RWPE1 (cell line): ENCODE measurements at regions not wholly inside any gene's neighbourhood (a gene's known extent, or its start where the extent isn't known, plus 50 kb on each side); places are given as distances from the start of the nearest gene placed in this dataset.
"Not testable (repeated sequence)": the region's sequence is repeated elsewhere in the genome, so short reads cannot be mapped to it uniquely, and the experiment has no call there.

Source experiments
- CTCF ChIA-PET: fragments of 350-600 bp; sonication (Branson Sonifier 250); formaldehyde crosslinking; extraction: SDS; loops from one replicate; lab custom pipeline; 2021; lab: Yijun Ruan, JAX
- POLR2A ChIA-PET: fragments of 400-600 bp; formaldehyde crosslinking; extraction: SDS; loops from one replicate; lab custom pipeline; 2020; ENCODE audit warnings: antibody characterized with exemption; ENCODE audit not compliant: low non-redundant PET; lab: Yijun Ruan, JAX
- DNase-seq: peaks from one replicate; pipeline ENCODE4 v3.0.0; 2012; ENCODE audit warnings: low spot score
- H3K27ac ChIP-seq: fragments of 450-650 bp; 2 replicates; pipeline ENCODE4 v1.5.1; 2017
- CTCF ChIP-seq: fragments of 450-650 bp; conservative IDR thresholded peaks from 2 replicates; pipeline ENCODE4 v1.5.1; 2017; ENCODE audit warnings: low read depth, mild to moderate bottlenecking

- no peak for TF ChIP-seq CTCF
- ChIA-PET CTCF (interaction anchor here (1.0 to 1.3 kb wide), 2 partner anchors 17 to 63 kb away, joined by 3 to 4 read pairs; no protein-coding TSS in a partner anchor), POLR2A (interaction anchor here (0.6 kb wide), 1 partner anchor 22 kb away, joined by 4 read pairs; no protein-coding TSS in a partner anchor)
- no peak overlapping the region; the same call in 1 of the 2 replicates for H3K27ac ChIP-seq
- DNase-seq: peak; percentile 90
These were observed 605.3 kb downstream of the KCNT2 start for GRCh38 chr1:196002906-196003305.

- CTCF ChIA-PET: interaction anchor here (1.0 to 1.3 kb wide), 2 partner anchors 17 to 62 kb away, joined by 3 to 4 read pairs; no protein-coding TSS in a partner anchor
- DNase-seq, POLR2A ChIA-PET, H3K27ac ChIP-seq: not testable (repeated sequence)
These were observed 605.9 kb downstream of the KCNT2 start for GRCh38 chr1:196002296-196002695.

- DNase-seq: no peak
- no peak overlapping the region for H3K27ac ChIP-seq
- no peak for TF ChIP-seq CTCF
- CTCF ChIA-PET: no interaction called here
- POLR2A ChIA-PET: no interaction called here
These were observed 607.1 kb downstream of the KCNT2 start for GRCh38 chr1:196001188-196001587.

GRCh38 chr1:195999022-195999421 is 609.2 kb downstream of the KCNT2 start:
- ChIA-PET POLR2A (no interaction called here), CTCF (interaction anchor here (0.7 kb wide), 1 partner anchor 374 kb away, joined by 4 read pairs; no protein-coding TSS in a partner anchor)
- no peak for TF ChIP-seq CTCF
- no peak overlapping the region for H3K27ac ChIP-seq
- no peak for DNase-seq

GRCh38 chr1:195981448-195982139 is 626.6 kb downstream of the KCNT2 start:
- ChIA-PET POLR2A (interaction anchor here (0.7 kb wide), 1 partner anchor 21 kb away, joined by 4 read pairs; no protein-coding TSS in a partner anchor), CTCF (interaction anchor here (0.7 to 1.4 kb wide), 2 partner anchors 41 to 537 kb away, joined by 3 read pairs; no protein-coding TSS in a partner anchor)
- H3K27ac ChIP-seq: no peak overlapping the region
- DNase-seq: no peak
- TF ChIP-seq CTCF: no peak

- H3K27ac ChIP-seq: no peak overlapping the region
- POLR2A ChIA-PET: no interaction called here
- no peak for DNase-seq
- CTCF ChIA-PET: interaction anchor here (0.6 kb wide), 1 partner anchor 28 kb away, joined by 4 read pairs; no protein-coding TSS in a partner anchor
- TF ChIP-seq CTCF: no peak
These were observed 628.6 kb downstream of the KCNT2 start for GRCh38 chr1:195979646-195980045.
